Epidermal melanocyte (primary cell): ENCODE measurements at regions not wholly inside any gene's neighbourhood (a gene's known extent, or its start where the extent isn't known, plus 50 kb on each side); places are given as distances from the start of the nearest gene placed in this dataset.

Experiments used
- DNase-seq: peaks from one replicate; pipeline ENCODE4 v3.0.0; 2011; ENCODE audit warnings: low spot score; ENCODE audit not compliant: insufficient read length

GRCh38 chr2:189267925-189268579 lies 88.5 kb upstream of the COL5A2 start:
- DNase-seq, result no peak

GRCh38 chr2:189268763-189269162 lies 89.2 kb upstream of the COL5A2 start:
- no peak for DNase-seq

GRCh38 chr2:189273734-189274133 lies 94.2 kb upstream of the COL5A2 start:
- no peak for DNase-seq

GRCh38 chr2:189274361-189274760 lies 94.8 kb upstream of the COL5A2 start:
- DNase-seq, result no peak

- no peak for DNase-seq
Measured at GRCh38 chr2:189276277-189276676, 96.7 kb upstream of the COL5A2 start.

- DNase-seq, result no peak
Measured at GRCh38 chr2:189281201-189281600, 101.6 kb upstream of the COL5A2 start.

- no peak for DNase-seq
Measured at GRCh38 chr2:189285349-189285748, 105.8 kb upstream of the COL5A2 start.

- peak; percentile 19 for DNase-seq
Measured at GRCh38 chr2:189285962-189286645, 106.5 kb upstream of the COL5A2 start.

GRCh38 chr2:189287363-189287762 lies 107.8 kb upstream of the COL5A2 start:
- no peak for DNase-seq

- no peak for DNase-seq
Measured at GRCh38 chr2:189287982-189288521, 108.5 kb upstream of the COL5A2 start.

- DNase-seq, result no peak
Measured at GRCh38 chr2:189291460-189291859, 111.9 kb upstream of the COL5A2 start.

- DNase-seq, result no peak
Measured at GRCh38 chr2:189293164-189293563, 113.6 kb upstream of the COL5A2 start.

- no peak for DNase-seq
Measured at GRCh38 chr2:189297446-189297845, 117.9 kb upstream of the COL5A2 start.

- DNase-seq, result no peak
Measured at GRCh38 chr2:189298038-189298437, 118.5 kb upstream of the COL5A2 start.

GRCh38 chr2:189298481-189298880 lies 118.9 kb upstream of the COL5A2 start:
- DNase-seq, result no peak

- no peak for DNase-seq
Measured at GRCh38 chr2:189299974-189300373, 120.4 kb upstream of the COL5A2 start.

- no peak for DNase-seq
Measured at GRCh38 chr2:189300916-189301315, 121.4 kb upstream of the COL5A2 start.

GRCh38 chr2:189302274-189302948 lies 122.8 kb upstream of the COL5A2 start:
- no peak for DNase-seq

GRCh38 chr2:189304360-189304759 lies 124.8 kb upstream of the COL5A2 start:
- DNase-seq, result no peak

- DNase-seq, result no peak
Measured at GRCh38 chr2:189305291-189305943, 125.9 kb upstream of the COL5A2 start.

GRCh38 chr2:189306525-189306924 lies 127.0 kb upstream of the COL5A2 start:
- DNase-seq, result no peak
